OCI-LY1 (cell line): ENCODE measurements at regions not wholly inside any gene's neighbourhood (a gene's known extent, or its start where the extent isn't known, plus 50 kb on each side); places are given as distances from the start of the nearest gene placed in this dataset.

Experiments
- EZH2 ChIP-seq: fragments of 200-600 bp; sonication (generic), shearing (Covaris generic); IDR thresholded peaks from 2 replicates; pipeline ENCODE4 v1.8.0; 2017; ENCODE audit warnings: borderline replicate concordance, mixed run types, mild to moderate bottlenecking, antibody characterized with exemption, low read length, moderate library complexity, mixed read lengths
- TF ChIP-seq, protein P1 (sequence below): fragments of 200-600 bp; sonication (generic), shearing (Covaris generic); IDR thresholded peaks from 2 replicates; pipeline ENCODE4 v1.5.1; 2017; ENCODE audit warnings: mild to moderate bottlenecking, antibody characterized with exemption, low read length, moderate library complexity, mixed read lengths

DNA sequence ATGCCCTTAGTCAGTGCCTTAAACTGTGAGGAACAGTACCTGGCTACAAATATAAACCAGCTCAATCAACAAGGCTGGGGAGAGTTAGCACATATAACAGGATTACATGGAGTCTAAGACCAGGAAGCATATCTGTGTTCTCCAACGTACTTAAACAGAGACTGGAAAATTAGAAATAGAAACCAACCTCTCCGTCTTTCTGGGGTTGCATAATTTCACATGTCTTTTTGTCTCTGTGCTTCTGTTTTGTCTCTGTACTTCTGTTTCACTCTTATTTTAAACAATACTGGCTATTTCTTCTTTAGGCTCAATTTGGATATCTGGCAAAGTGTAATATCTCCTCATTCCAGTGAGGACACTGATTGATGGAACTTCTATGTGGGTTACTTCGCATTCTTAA is 749.0 kb upstream of the ZEB2 start:
- TF ChIP-seq, protein P1, sequence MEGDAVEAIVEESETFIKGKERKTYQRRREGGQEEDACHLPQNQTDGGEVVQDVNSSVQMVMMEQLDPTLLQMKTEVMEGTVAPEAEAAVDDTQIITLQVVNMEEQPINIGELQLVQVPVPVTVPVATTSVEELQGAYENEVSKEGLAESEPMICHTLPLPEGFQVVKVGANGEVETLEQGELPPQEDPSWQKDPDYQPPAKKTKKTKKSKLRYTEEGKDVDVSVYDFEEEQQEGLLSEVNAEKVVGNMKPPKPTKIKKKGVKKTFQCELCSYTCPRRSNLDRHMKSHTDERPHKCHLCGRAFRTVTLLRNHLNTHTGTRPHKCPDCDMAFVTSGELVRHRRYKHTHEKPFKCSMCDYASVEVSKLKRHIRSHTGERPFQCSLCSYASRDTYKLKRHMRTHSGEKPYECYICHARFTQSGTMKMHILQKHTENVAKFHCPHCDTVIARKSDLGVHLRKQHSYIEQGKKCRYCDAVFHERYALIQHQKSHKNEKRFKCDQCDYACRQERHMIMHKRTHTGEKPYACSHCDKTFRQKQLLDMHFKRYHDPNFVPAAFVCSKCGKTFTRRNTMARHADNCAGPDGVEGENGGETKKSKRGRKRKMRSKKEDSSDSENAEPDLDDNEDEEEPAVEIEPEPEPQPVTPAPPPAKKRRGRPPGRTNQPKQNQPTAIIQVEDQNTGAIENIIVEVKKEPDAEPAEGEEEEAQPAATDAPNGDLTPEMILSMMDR: no peak
- no peak for TF ChIP-seq EZH2
